ENCODE measurements at regions not wholly inside any gene's neighbourhood (a gene's known extent, or its start where the extent isn't known, plus 50 kb on each side); places are given as distances from the start of the nearest gene placed in this dataset.

DNA sequence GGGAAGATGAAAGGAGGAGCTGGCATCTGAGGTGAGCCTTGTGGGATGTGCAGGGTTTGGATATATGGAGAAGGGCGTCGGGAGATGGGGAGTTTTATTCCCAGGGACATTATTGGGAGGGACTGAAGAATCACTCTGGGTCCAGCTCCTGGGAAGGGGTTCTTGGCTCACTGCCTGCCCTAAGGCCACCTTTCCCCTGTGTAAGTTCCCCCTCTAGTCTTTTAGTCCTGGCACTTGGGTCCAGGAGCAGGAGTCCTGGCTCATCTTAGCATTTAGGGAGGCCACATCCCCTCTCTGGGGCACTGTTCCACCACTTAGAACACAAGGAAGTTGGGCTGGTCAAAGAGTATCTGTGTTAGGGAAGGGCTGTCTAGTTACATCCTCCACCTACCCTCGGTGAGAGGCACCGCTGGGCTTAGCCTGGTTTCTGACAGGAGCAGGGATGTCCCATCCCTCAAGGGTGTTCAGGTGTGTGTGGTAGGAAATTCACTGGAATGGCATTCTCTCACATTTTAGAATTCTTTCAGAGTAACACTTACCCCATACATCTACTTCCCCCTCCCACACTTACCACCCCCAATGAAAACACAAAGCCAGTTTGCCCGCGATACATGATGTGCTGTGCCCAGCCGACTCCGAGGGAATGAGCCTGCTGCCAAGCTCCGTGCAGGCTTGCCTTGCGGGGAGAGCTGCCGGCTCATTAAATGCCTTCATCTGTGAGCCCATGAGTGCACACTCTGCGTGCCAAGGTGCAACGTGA lies 86.7 kb downstream of the FAM43A start:
- Histone ChIP-seq H3K4me3 (ENCODE audit: low read depth, low read length) (no peak overlapping the region), H3K27ac (ENCODE audit: extremely low read depth, low read depth, low read length) (no peak overlapping the region), H3K9me3 (ENCODE audit: control insufficient read depth, insufficient read depth, low read depth, low read length) (no peaks in the 10 kb centered on the region), H3K36me3 (ENCODE audit: control insufficient read depth in 2 of 2, insufficient read depth in 1 of 2, low read length in 2 of 2) (no peaks in the 10 kb centered on the region), H3K4me1 (ENCODE audit: control insufficient read depth, insufficient read depth, low read length) (no peaks in the 10 kb centered on the region)
- CTCF ChIA-PET = no interaction called here
- POLR2A ChIA-PET = no interaction called here
- no peak for TF ChIP-seq TRIM28 (IDR thresholded peaks at IDR 0.05; ENCODE audit: borderline replicate concordance, low read length)
- TF ChIP-seq, protein P1, sequence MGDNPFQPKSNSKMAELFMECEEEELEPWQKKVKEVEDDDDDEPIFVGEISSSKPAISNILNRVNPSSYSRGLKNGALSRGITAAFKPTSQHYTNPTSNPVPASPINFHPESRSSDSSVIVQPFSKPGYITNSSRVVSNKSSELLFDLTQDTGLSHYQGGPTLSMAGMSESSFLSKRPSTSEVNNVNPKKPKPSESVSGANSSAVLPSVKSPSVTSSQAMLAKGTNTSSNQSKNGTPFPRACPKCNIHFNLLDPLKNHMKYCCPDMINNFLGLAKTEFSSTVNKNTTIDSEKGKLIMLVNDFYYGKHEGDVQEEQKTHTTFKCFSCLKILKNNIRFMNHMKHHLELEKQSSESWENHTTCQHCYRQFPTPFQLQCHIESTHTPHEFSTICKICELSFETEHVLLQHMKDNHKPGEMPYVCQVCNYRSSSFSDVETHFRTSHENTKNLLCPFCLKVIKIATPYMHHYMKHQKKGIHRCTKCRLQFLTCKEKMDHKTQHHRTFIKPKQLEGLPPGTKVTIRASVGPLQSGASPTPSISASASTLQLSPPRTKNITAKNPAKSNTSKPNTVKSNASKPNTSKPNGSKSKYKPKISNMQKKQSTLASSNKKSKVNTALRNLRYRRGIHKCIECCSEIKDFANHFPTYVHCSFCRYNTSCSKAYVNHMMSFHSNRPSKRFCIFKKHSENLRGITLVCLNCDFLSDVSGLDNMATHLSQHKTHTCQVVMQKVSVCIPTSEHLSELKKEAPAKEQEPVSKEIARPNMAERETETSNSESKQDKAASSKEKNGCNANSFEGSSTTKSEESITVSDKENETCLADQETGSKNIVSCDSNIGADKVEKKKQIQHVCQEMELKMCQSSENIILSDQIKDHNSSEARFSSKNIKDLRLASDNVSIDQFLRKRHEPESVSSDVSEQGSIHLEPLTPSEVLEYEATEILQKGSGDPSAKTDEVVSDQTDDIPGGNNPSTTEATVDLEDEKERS (tag by site-specific recombination; IDR thresholded peaks at IDR 0.05) = no peak
- TF ChIP-seq, protein P2, sequence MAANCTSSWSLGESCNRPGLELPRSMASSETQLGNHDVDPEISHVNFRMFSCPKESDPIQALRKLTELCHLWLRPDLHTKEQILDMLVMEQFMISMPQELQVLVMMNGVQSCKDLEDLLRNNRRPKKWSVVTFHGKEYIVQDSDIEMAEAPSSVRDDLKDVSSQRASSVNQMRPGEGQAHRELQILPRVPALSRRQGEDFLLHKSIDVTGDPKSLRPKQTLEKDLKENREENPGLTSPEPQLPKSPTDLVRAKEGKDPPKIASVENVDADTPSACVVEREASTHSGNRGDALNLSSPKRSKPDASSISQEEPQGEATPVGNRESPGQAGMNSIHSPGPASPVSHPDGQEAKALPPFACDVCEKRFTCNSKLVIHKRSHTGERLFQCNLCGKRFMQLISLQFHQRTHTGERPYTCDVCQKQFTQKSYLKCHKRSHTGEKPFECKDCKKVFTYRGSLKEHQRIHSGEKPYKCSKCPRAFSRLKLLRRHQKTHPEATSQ (tag by site-specific recombination; IDR thresholded peaks at IDR 0.05) = no peak
- no peak for TF ChIP-seq ZNF16 (tag by site-specific recombination; IDR thresholded peaks at IDR 0.05; ENCODE audit: low read depth)
- no peak for TF ChIP-seq ZNF548 (tag by site-specific recombination; IDR thresholded peaks at IDR 0.05)
- no peak for TF ChIP-seq ZNF292 (tag by site-specific recombination; IDR thresholded peaks at IDR 0.05; ENCODE audit: borderline replicate concordance, low read depth)
- TF ChIP-seq ZFP69B (tag by site-specific recombination; IDR thresholded peaks at IDR 0.05) = no peak

DNA sequence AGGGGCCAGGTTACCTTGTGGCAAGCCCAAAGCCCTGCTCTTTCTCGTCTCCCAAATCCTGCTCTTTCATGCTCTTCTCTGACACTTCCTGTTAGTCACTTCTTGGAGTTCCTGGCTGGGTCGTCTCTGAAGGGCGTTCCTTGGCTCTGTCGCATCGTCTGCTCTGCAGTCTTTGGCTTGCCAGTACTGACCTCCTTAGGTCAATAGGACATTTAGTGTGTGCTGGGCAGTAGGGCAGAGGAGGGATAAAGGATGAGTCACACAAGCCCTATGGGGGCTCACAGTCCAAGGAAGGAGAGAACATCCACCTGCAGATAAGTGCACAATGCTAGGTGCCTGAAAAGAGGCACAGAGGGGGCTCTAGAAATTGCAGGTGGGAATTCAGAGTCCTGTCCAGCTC lies 87.5 kb downstream of the FAM43A start:
- Histone ChIP-seq H3K4me1 (ENCODE audit: control insufficient read depth, insufficient read depth, low read length) (no peaks in the 10 kb centered on the region), H3K4me3 (ENCODE audit: low read depth, low read length) (no peak overlapping the region), H3K27ac (ENCODE audit: extremely low read depth, low read depth, low read length) (no peak overlapping the region), H3K9me3 (ENCODE audit: control insufficient read depth, insufficient read depth, low read depth, low read length) (no peaks in the 10 kb centered on the region), H3K36me3 (ENCODE audit: control insufficient read depth in 2 of 2, insufficient read depth in 1 of 2, low read length in 2 of 2) (no peaks in the 10 kb centered on the region)
- TF ChIP-seq GLIS2 (tag by site-specific recombination; IDR thresholded peaks at IDR 0.05) (no peak), ZNF529 (tag by site-specific recombination; IDR thresholded peaks at IDR 0.05; ENCODE audit: insufficient replicate concordance) (no peak), ZNF670 (tag by site-specific recombination; IDR thresholded peaks at IDR 0.05; ENCODE audit: low read depth) (no peak), ZNF24 (tag by site-specific recombination; IDR thresholded peaks at IDR 0.05) (no peak), WT1 (tag by site-specific recombination; IDR thresholded peaks at IDR 0.05) (no peak), ZNF664 (tag by site-specific recombination; IDR thresholded peaks at IDR 0.05) (no peak), ZBTB7A (tag by site-specific recombination; IDR thresholded peaks at IDR 0.05; ENCODE audit: low read depth) (no peak), ZNF121 (tag by site-specific recombination; IDR thresholded peaks at IDR 0.05) (no peak), ZNF558 (tag by site-specific recombination; IDR thresholded peaks at IDR 0.05) (no peak), ZNF133 (tag by site-specific recombination; IDR thresholded peaks at IDR 0.05) (no peak)
- TF ChIP-seq, protein P3, sequence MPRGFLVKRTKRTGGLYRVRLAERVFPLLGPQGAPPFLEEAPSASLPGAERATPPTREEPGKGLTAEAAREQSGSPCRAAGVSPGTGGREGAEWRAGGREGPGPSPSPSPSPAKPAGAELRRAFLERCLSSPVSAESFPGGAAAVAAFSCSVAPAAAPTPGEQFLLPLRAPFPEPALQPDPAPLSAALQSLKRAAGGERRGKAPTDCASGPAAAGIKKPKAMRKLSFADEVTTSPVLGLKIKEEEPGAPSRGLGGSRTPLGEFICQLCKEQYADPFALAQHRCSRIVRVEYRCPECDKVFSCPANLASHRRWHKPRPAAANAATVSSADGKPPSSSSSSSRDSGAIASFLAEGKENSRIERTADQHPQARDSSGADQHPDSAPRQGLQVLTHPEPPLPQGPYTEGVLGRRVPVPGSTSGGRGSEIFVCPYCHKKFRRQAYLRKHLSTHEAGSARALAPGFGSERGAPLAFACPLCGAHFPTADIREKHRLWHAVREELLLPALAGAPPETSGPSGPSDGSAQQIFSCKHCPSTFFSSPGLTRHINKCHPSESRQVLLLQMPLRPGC (tag by site-specific recombination; IDR thresholded peaks at IDR 0.05) = no peak
- CTCF ChIA-PET = no interaction called here
- POLR2A ChIA-PET = no interaction called here
